Pancreas (tissue), 10 donors: ENCODE measurements at regions not wholly inside any gene's neighbourhood (a gene's known extent, or its start where the extent isn't known, plus 50 kb on each side); places are given as distances from the start of the nearest gene placed in this dataset.

Source experiments
- ATAC-seq, 4 donors: fragments of 200-7000 bp; cut with Tn5 transposase; one replicate each; pipeline versions ENCODE4 v1.8.0 to v1.9.1; 2020; ENCODE audit warnings: mild to moderate bottlenecking in 4 of 4, moderate library complexity in 4 of 4
- DNase-seq, 6 donors: peaks; one replicate each; pipeline ENCODE4 v3.0.0-alpha.2; 2020
- FAIRE-seq: peaks from 2 replicates; lab custom pipeline; 2012; peaks lifted over from hg19 to GRCh38; lab: Jason Lieb, UNC
- H3K27ac ChIP-seq, 4 donors: fragments of 200-600 bp; sonication (generic); 1 replicate in 3 of 4; 2 replicates in 1 of 4; pipeline versions ENCODE4 v1.5.0 to v1.8.0; 2020
- H3K27me3 ChIP-seq, 4 donors: fragments of 200-600 bp; one replicate each; pipeline ENCODE4 v1.8.0; 2021
- H3K36me3 ChIP-seq, 3 donors: fragments of 200-600 bp; sonication (generic) in 1 of 3; one replicate each; pipeline versions ENCODE4 v1.5.0 to v1.8.0; 2020 to 2021
- H3K4me1 ChIP-seq, 3 donors: fragments of 200-600 bp; one replicate each; pipeline ENCODE4 v1.8.0; 2021
- H3K4me3 ChIP-seq, 4 donors: fragments of 200-600 bp; sonication (generic) in 2 of 4; one replicate each; pipeline versions ENCODE4 v1.5.0 to v1.8.0; 2020 to 2021
- H3K9me3 ChIP-seq, 4 donors: fragments of 200-600 bp; one replicate each; pipeline ENCODE4 v1.8.0; 2021
- CTCF ChIP-seq, 4 donors: fragments of 200-600 bp; sonication (generic) in 3 of 4; IDR thresholded peaks; one replicate each; pipeline versions ENCODE4 v1.5.0 to v1.8.0; 2021; ENCODE audit warnings: antibody characterized with exemption in 4 of 4
- WGBS, 2 donors: extraction: QIAGEN DNeasy Blood & Tissue Kit; methylation state at CpG; one replicate each; pipeline ENCODE4 v1.1.7; 2013; 5-methylcytosine and 5-hydroxymethylcytosine counted together
- intact Hi-C, 3 donors: fragments of 100-400 bp; cut with DNase I; formaldehyde crosslinking; loops; one replicate each; pipeline versions ENCODE4 v1.11.1 to v1.14.2; 2022
- donor health status: healthy with polysubstance abuse.
- donor health status: DM: no; HTN: no; CAD: no; lungs with moderate emphysema.
- donor health status: DM: no; HTN: no; CAD: no.
- donor health status: control.
- donor health status: control.
- donor health status: Bipolar disorder and iron deficiency.
- donor health status: DM: yes; HTN: yes; CAD: no.
- donor health status: DM: no; HTN: no; CAD: no.
- donor health status: DM: no; HTN: no; CAD: no.
- donor health status: DM: yes; HTN: yes; CAD: no.

- Histone ChIP-seq H3K27ac (no peak overlapping the region), H3K27me3 (peaks cover 0 to 2% (median 0%) of the 10 kb centered on the region in 4 donors), H3K9me3 (peaks cover 0 to 4% (median 0%) of the 10 kb centered on the region in 4 donors), H3K4me3 (no peak overlapping the region), H3K36me3 (no peaks in the 10 kb centered on the region), H3K4me1 (no peaks in the 10 kb centered on the region)
- ATAC-seq (no peak), DNase-seq (no peak), FAIRE-seq (no peak)
- 62 to 66% methylated on average over 3 of the region's 3 CpGs for whole genome bisulfite sequencing, 2 donors
- intact Hi-C loops, result no loop called here
- no peak for TF ChIP-seq CTCF (IDR thresholded peaks at IDR 0.05)
Measured at GRCh38 chr5:108484035-108484434, 102.1 kb upstream of the FBXL17 start.

DNA sequence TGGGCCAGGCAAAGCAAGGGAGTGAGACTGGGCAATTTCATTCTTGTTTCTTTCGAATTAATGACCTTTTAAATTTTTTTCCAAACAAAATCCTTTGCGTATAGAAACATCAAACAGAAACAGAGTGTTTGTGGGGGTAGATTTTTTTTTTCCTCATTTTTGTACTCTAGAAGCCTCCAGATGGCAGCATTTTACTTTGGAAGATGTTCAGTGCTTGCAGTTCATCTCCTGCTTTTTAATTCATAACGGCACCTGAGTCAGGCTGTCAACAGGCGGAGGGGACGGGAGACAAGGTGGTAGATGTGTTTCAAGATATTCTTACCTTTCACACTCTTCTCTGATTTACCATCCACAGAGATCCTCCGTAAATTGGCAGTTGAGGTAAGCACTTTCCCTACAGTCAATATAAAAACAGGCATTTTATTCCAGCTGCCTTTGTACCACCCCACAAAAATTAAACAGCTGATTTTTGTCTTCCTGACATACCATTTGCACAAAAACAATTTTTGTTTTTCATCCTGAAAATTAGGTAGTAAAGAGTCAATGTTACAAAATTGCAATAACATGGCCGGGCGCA lies 99.5 kb upstream of the FBXL17 start:
- Histone ChIP-seq H3K36me3 (no peaks in the 10 kb centered on the region), H3K27me3 (no peaks in the 10 kb centered on the region), H3K4me3 (no peak overlapping the region), H3K9me3 (no peaks in the 10 kb centered on the region), H3K4me1 (no peaks in the 10 kb centered on the region), H3K27ac (no peak overlapping the region)
- DNase-seq, result no peak
- 33 to 37% methylated on average over 8 of the region's 8 CpGs for WGBS, 2 donors
- TF ChIP-seq CTCF (IDR thresholded peaks at IDR 0.05), result peak in 1 of 4 donors; percentile 11
- no peak for FAIRE-seq
- ATAC-seq, result no peak
- intact Hi-C loops, result no loop called here

DNA sequence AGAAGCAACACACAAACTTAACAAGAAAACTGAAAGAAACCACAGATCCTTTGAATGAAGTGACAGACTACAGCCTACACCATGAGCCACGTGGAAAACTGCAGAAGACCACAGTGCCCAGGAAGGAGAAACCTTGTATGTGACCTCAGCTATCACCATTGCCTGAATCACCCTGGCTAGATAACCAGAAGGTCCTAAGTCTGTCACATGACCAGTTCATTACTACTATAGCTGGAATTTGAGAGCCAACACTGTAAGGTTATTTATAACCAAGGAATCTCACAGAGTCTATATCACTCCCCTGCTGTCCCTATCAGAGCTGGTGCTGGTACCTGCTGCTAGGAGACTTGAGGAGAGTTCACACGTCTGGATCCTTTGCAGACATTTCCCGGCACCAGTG lies 90.3 kb upstream of the FBXL17 start:
- Histone ChIP-seq H3K36me3 (no peaks in the 10 kb centered on the region), H3K4me3 (no peak overlapping the region), H3K4me1 (no peaks in the 10 kb centered on the region), H3K27ac (no peak overlapping the region), H3K27me3 (no peaks in the 10 kb centered on the region), H3K9me3 (no peaks in the 10 kb centered on the region)
- FAIRE-seq (no peak), DNase-seq (no peak), ATAC-seq (no peak)
- no peak for TF ChIP-seq CTCF (IDR thresholded peaks at IDR 0.05)
- 56 to 66% methylated on average over 3 of the region's 3 CpGs for WGBS, 2 donors
- intact Hi-C loops, result no loop called here

GRCh38 chr5:108467563-108467962 lies 85.7 kb upstream of the FBXL17 start:
- H3K36me3 ChIP-seq, result no peaks in the 10 kb centered on the region
- WGBS, 2 donors, result 66 to 72% methylated on average over 4 of the region's 4 CpGs
- H3K9me3 ChIP-seq, result no peaks in the 10 kb centered on the region
- FAIRE-seq (no peak), ATAC-seq (no peak), DNase-seq (no peak)
- intact Hi-C loops, result no loop called here
- TF ChIP-seq CTCF (IDR thresholded peaks at IDR 0.05), result no peak
- H3K4me1 ChIP-seq, result no peaks in the 10 kb centered on the region
- no peak overlapping the region for H3K4me3 ChIP-seq
- no peaks in the 10 kb centered on the region for H3K27me3 ChIP-seq
- H3K27ac ChIP-seq, result no peak overlapping the region

GRCh38 chr5:108461628-108462367 lies 79.9 kb upstream of the FBXL17 start:
- no peaks in the 10 kb centered on the region for H3K4me1 ChIP-seq
- H3K4me3 ChIP-seq, result no peak overlapping the region
- FAIRE-seq, result no peak
- H3K27ac ChIP-seq, result no peak overlapping the region
- TF ChIP-seq CTCF (IDR thresholded peaks at IDR 0.05), result no peak
- intact Hi-C loops, result no loop called here
- H3K36me3 ChIP-seq, result no peaks in the 10 kb centered on the region
- DNase-seq, result no peak
- H3K27me3 ChIP-seq, result no peaks in the 10 kb centered on the region
- 36 to 59% methylated on average over 1 of the region's 1 CpG for WGBS, 2 donors
- ATAC-seq, result no peak
- no peaks in the 10 kb centered on the region for H3K9me3 ChIP-seq
